ENCODE measurements at regions not wholly inside any gene's neighbourhood (a gene's known extent, or its start where the extent isn't known, plus 50 kb on each side); places are given as distances from the start of the nearest gene placed in this dataset.
A peak's percentile ranks its signal among the peaks of the same experiment; 100 is the strongest.

DNA sequence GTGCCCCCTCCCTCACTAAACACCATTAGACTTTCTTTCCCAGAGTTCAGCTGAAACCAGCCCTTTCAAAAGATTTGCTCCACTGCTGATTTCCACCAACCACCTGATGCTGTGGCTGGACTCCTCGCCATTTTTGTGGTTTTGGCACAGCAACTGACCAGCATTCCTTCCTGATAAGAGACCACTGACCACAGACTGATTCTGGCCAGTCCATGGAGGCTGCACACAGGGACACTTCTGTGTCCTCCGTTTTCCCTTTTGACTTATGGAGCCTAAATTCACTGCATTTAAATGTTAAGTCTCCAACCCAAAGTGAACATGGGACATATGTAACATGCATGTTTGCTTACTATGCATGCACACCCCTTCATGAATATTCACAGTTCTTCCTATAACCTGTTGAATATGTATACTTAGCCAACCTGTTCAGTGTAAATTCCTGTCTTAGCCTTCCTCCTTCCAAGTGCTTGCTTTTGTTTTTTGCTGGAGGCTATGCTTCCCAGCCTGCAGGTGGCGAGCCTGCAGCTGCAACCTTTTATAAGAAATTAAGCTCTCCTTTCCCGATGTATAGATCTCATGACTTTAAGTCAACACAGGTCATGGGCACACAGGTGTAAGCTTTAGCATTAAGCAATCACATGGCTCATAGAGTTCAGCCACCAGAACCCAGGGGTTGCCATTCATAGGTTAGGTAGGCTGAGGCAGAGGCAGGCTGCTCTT lies 78.7 kb downstream of the ACTL7B start:
- TF ChIP-seq, protein P1, sequence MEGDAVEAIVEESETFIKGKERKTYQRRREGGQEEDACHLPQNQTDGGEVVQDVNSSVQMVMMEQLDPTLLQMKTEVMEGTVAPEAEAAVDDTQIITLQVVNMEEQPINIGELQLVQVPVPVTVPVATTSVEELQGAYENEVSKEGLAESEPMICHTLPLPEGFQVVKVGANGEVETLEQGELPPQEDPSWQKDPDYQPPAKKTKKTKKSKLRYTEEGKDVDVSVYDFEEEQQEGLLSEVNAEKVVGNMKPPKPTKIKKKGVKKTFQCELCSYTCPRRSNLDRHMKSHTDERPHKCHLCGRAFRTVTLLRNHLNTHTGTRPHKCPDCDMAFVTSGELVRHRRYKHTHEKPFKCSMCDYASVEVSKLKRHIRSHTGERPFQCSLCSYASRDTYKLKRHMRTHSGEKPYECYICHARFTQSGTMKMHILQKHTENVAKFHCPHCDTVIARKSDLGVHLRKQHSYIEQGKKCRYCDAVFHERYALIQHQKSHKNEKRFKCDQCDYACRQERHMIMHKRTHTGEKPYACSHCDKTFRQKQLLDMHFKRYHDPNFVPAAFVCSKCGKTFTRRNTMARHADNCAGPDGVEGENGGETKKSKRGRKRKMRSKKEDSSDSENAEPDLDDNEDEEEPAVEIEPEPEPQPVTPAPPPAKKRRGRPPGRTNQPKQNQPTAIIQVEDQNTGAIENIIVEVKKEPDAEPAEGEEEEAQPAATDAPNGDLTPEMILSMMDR (IDR thresholded peaks at IDR 0.05): peak; percentile 67

DNA sequence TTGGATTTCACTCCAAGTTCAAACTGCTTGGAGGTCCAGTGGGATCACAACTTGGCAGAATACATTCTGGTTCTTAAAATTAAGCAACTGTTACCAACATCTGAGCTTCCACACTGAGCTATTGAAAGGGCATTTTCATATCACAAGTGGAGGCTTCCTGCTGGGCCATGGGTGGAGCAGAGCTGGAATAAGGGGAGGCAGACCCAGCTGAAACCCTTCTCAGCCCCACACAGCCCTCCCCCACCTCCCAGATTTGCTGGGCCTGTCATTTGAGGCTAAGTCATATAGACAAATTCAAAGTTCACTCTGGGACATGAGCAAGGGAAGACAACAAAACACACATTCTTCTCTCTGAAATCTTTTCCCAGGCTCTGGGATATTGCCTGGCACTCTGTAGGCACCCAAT lies 79.9 kb downstream of the ACTL7B start:
- TF ChIP-seq, protein P1 (IDR thresholded peaks at IDR 0.05): no peak

DNA sequence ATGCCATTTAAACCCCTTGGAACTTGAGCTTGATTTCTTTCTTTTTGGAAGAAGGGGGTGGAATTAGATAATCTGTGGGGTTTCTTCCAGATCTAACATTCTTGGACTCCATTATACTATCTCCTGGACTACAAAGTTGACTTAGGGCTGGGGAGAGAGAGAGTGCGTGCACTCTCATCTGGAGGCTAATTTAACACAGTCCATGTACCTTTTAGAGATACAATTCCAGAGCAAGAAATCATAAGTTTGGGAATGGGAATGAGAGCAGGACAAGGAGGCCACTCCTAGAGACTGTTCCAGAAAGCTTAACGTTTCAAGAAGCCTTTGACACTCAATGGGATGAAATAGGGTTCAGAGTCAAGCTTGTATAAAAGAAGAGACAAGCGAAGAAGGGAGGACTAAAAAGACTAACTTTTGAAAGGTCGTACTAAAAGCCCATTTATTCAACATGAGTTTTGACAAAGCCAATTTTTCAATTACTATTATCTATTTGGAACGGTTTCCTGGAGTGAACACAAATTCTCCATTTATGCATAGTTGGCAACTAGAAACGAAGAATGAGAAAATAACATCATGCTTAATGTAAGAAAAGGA lies 83.4 kb downstream of the ACTL7B start:
- TF ChIP-seq, protein P1 (IDR thresholded peaks at IDR 0.05): no peak

DNA sequence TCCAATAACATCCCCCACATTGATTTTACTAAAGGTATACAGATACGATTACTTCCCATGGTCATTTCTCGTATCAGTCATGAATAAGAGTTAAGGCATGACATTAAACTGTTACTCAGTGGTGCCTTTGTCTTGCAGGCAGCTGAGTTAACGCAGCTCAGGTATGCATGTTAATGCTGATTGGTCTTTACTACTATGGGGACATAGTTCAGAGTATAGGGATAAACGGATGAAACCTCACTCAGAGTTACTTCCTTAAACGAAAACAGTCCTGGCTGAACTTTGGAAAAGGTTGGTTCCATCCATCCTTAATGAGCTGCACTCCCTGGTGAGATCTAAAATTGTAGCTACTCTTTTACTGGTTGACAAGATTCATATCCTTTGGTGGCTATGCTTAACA lies 87.0 kb downstream of the ACTL7B start:
- TF ChIP-seq, protein P1 (IDR thresholded peaks at IDR 0.05): no peak

DNA sequence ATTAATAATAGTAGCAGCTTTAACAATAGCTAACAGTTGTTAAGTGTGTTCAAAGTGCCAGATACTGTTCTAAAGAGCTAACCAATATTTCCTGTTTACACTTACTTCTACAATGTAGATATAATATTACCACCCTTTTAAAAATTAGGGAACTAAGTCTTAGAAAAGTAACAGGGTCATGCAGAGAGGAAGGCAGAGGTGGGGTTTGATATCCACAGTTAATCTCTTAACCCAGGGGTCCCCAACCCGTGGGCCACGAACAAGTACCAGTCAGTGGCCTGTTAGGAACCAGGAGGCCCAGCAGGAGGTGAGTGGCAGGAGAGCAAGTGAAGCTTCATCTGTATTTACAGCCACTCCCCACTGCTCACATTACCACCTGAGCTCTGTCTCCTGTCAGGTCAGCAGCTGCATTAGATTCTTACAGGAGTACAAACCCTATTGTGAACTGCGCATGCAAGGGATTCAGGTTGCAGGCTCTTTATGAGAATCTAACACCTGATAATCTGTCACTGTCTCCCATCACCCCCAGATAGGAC lies 89.1 kb downstream of the ACTL7B start:
- TF ChIP-seq, protein P1 (IDR thresholded peaks at IDR 0.05): no peak

DNA sequence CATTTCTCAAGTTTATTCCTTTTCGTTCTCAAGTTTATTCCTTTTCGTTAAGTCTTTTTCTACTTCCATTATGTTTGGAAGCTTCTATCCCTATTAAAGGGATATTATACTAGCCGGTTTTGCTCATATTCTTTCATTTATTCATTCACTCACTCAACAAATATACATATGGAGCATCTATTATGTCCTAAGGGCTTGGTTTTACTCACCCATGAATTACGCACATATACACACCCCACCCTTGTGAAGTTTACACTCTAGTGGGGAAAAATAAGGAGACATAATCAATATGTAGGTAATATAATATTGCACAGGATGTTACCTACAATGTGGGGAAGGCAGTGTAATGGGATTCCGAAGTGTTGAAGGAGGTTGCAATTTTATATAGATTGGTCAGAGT lies 90.5 kb downstream of the ACTL7B start:
- TF ChIP-seq, protein P1 (IDR thresholded peaks at IDR 0.05): no peak

DNA sequence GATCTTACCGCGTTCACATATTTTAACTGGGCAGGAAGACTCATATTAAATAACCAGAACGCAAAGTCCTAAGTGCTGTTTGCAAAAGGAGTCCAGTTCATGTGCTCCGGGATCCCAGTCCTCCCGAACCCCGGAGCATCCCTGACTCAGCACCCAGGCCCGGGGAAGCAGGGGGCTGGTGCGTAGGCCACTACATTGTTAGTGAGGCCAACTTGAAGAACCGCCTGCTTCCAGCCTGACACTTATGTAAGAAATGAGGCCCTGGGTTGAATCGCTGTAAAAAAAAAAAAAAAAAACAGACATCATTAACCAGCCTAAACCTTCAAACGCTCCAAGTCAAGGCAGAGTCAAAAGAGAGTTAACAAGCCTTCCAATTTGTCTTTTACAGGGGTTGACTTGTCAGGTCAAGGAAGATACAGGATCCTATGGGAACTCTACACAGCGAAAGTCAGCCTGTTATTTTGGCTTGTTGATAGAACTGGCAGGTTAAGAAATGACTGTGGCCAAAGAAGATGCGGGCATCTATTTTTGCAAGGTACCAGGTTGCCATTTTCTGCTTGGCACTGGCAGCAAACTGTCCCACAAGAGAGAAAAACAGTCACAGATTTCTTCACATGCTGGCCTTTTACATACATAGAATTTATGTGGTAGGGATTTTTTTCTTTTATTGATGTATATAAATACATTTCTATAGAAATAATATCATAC lies 93.3 kb downstream of the ACTL7B start:
- TF ChIP-seq, protein P1 (IDR thresholded peaks at IDR 0.05): no peak

Measured in LNCAP (cell line).